Endothelial cell of umbilical vein (primary cell): ENCODE measurements at regions not wholly inside any gene's neighbourhood (a gene's known extent, or its start where the extent isn't known, plus 50 kb on each side); places are given as distances from the start of the nearest gene placed in this dataset.

Source experiments
- BruUV-seq: library from RNA; stranded (reverse); fragments of 400-500 nt; replicated peaks from 2 replicates; lab custom pipeline; 2021; lab: Mats Ljungman, UMichigan
- CTCF ChIA-PET: fragments of 300-600, 350-600 bp; sonication (Branson Sonifier 250); formaldehyde crosslinking; loops from one replicate; lab custom pipeline; 2021; ENCODE audit warnings: antibody characterized with exemption, inconsistent platforms; lab: Charles Lee
- POLR2A ChIA-PET: fragments of 300-600, 350-600 bp; sonication (Branson Sonifier 250); formaldehyde crosslinking; loops from one replicate; lab custom pipeline; 2021; ENCODE audit warnings: antibody characterized with exemption, inconsistent platforms; lab: Charles Lee
- DNase-seq: peaks from one replicate; pipeline ENCODE4 v3.0.0-alpha.2; 2011; ENCODE audit warnings: low read depth, low spot score
- FAIRE-seq: peaks from 2 replicates; lab custom pipeline; 2011; peaks lifted over from hg19 to GRCh38; lab: Jason Lieb, UNC
- H2AFZ ChIP-seq: 2 replicates; pipeline ENCODE4 v1.6.0; 2012; ENCODE audit warnings: low read depth, low read length, control low read depth, inconsistent platforms
- H3K27ac ChIP-seq: 2 replicates; pipeline ENCODE4 v1.5.1; 2011; ENCODE audit warnings: low read depth, mild to moderate bottlenecking, control low read depth, low read length, moderate library complexity; ENCODE audit not compliant: insufficient read depth
- H3K27me3 ChIP-seq, 2 experiments: 2 replicates each; pipeline versions ENCODE4 v1.6.0 to v1.6.1; 2011; ENCODE audit warnings: low read length in 2 of 2, mixed read lengths in 1 of 2; ENCODE audit not compliant: control insufficient read depth in 2 of 2, insufficient read depth in 2 of 2
- H3K36me3 ChIP-seq, 2 experiments: 2 replicates in 1 of 2; 3 replicates in 1 of 2; pipeline ENCODE4 v1.5.1; 2011; ENCODE audit warnings: low read length in 2 of 2, mild to moderate bottlenecking in 1 of 2, moderate library complexity in 1 of 2; ENCODE audit not compliant: control insufficient read depth in 2 of 2, insufficient read depth in 2 of 2; ENCODE audit errors: extremely low read depth in 1 of 2
- H3K4me1 ChIP-seq: 3 replicates; pipeline ENCODE4 v1.5.1; 2011; ENCODE audit warnings: mild to moderate bottlenecking, low read length; ENCODE audit not compliant: control insufficient read depth, insufficient read depth; ENCODE audit errors: extremely low read depth
- H3K4me2 ChIP-seq: 2 replicates; pipeline ENCODE4 v1.6.1; 2011; ENCODE audit warnings: low read length, control low read depth, mixed read lengths; ENCODE audit not compliant: insufficient read depth
- H3K4me3 ChIP-seq, 3 experiments: fragments of 200-600 bp in 1 of 3; sonication (generic), shearing (Covaris generic) in 1 of 3; replicated peaks in 1 of 3; 2 replicates each; pipeline ENCODE4 v1.5.1; 2011 to 2016; ENCODE audit warnings: control low read depth in 3 of 3, low read length in 3 of 3, mild to moderate bottlenecking in 2 of 3, inconsistent platforms in 1 of 3, low read depth in 1 of 3, moderate library complexity in 1 of 3; ENCODE audit not compliant: insufficient read depth in 1 of 3
- H3K79me2 ChIP-seq: 2 replicates; pipeline ENCODE4 v1.6.0; 2012; ENCODE audit warnings: low read length, inconsistent platforms; ENCODE audit not compliant: control insufficient read depth, insufficient read depth
- H3K9ac ChIP-seq: replicated peaks from 2 replicates; pipeline ENCODE3; 2011; ENCODE audit warnings: low read length, control low read depth; ENCODE audit not compliant: insufficient read depth; ENCODE audit errors: extremely low read depth
- H3K9me1 ChIP-seq: replicated peaks from 3 replicates; pipeline ENCODE4 v1.6.0; 2011; ENCODE audit warnings: mild to moderate bottlenecking, low read length; ENCODE audit not compliant: control insufficient read depth, insufficient read depth; ENCODE audit errors: extremely low read depth
- H3K9me3 ChIP-seq: replicated peaks from 2 replicates; pipeline ENCODE4 v1.5.1; 2012; ENCODE audit warnings: low read length, inconsistent platforms; ENCODE audit not compliant: control insufficient read depth, insufficient read depth
- H4K20me1 ChIP-seq: replicated peaks from 2 replicates; pipeline ENCODE3; 2011; ENCODE audit warnings: mild to moderate bottlenecking, low read length; ENCODE audit not compliant: control insufficient read depth, insufficient read depth; ENCODE audit errors: extremely low read depth
- EZH2 ChIP-seq: IDR thresholded peaks from 2 replicates; pipeline ENCODE4 v1.6.1; 2012; ENCODE audit warnings: borderline replicate concordance, low read depth, mild to moderate bottlenecking, moderate library complexity, low read length, inconsistent platforms; ENCODE audit not compliant: severe bottlenecking
- FOS ChIP-seq: IDR thresholded peaks from 2 replicates; pipeline ENCODE4 v1.6.1; 2011; ENCODE audit warnings: mild to moderate bottlenecking, low read length, moderate library complexity, borderline replicate concordance; ENCODE audit not compliant: insufficient read depth
- GATA2 ChIP-seq: IDR thresholded peaks from 2 replicates; pipeline ENCODE4 v1.7.0; 2011; ENCODE audit warnings: low read depth, mild to moderate bottlenecking, moderate library complexity, mixed read lengths, low read length; ENCODE audit not compliant: insufficient read length, insufficient read depth
- JUN ChIP-seq: IDR thresholded peaks from 2 replicates; pipeline ENCODE4 v1.6.1; 2011; ENCODE audit warnings: borderline replicate concordance, low read depth; ENCODE audit not compliant: insufficient read length, insufficient read depth
- POLR2A ChIP-seq: IDR thresholded peaks from 2 replicates; pipeline ENCODE4 v1.6.1; 2012; ENCODE audit warnings: low read depth, mild to moderate bottlenecking, control low read depth, low read length
- dilution Hi-C: fragments of 300-500 bp; cut with MboI; formaldehyde crosslinking; loops from one replicate; pipeline ENCODE4 v1.15.0; 2019; ENCODE audit warnings: low sequenced_read_pairs; ENCODE audit not compliant: extremely low pct_ligation_motif_present
- intact Hi-C: fragments of 100-400 bp; cut with micrococcal nuclease; formaldehyde crosslinking; loops from one replicate; pipeline ENCODE4 v1.10.0; 2022
- TF ChIP-seq, protein P1 (sequence below), 2 donors: IDR thresholded peaks; 1 replicate in 1 of 2; 2 replicates in 1 of 2; pipeline ENCODE4 v1.5.1; 2011; ENCODE audit warnings: low read length in 2 of 2, mild to moderate bottlenecking in 2 of 2, moderate library complexity in 2 of 2, control low read depth in 1 of 2, inconsistent platforms in 1 of 2, low read depth in 1 of 2; ENCODE audit not compliant: insufficient read depth in 1 of 2; ENCODE audit errors: extremely low read depth in 1 of 2
- TF ChIP-seq, protein P2 (sequence below): IDR thresholded peaks from 2 replicates; pipeline ENCODE4 v1.6.1; 2011; ENCODE audit not compliant: insufficient read depth, insufficient read length

DNA sequence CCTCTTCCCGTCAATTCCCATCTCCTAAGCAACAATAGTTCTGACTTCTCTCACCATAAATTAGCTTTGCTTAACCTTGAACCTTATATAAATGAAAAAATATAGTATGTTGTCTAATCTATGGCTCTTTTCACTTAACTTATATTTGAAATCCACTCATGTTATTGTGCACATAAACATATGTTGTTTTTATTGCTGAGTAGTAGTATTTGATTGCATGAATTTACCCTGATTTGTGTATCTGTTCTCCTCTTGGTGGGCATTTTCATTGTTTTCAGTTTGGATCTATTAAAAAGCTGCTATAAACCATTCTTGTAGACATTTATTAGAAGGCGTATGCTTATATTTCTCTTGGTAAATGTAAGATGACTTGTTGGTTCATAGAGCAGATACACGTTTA lies 874.3 kb upstream of the ZEB2 start:
- H2AFZ ChIP-seq, result no peak overlapping the region
- dilution Hi-C loops, result no loop called here
- CTCF ChIA-PET, result no interaction called here

More for the DNA sequence above, 874.3 kb upstream of the ZEB2 start:
- Histone ChIP-seq H3K4me3 (no peak overlapping the region), H3K27ac (no peak overlapping the region), H3K4me1 (no peaks in the 10 kb centered on the region), H4K20me1 (no peaks in the 10 kb centered on the region), H3K9ac (no peak overlapping the region), H3K36me3 (no peaks in the 10 kb centered on the region), H3K9me3 (no peaks in the 10 kb centered on the region), H3K79me2 (no peaks in the 10 kb centered on the region), H3K27me3 (no peaks in the 10 kb centered on the region), H3K4me2 (no peak overlapping the region), H3K9me1 (no peaks in the 10 kb centered on the region)
- FAIRE-seq, result no peak
- intact Hi-C loops, result no loop called here
- no TSS peak for BruUV-seq
- no peak for DNase-seq
- POLR2A ChIA-PET, result no interaction called here
- TF ChIP-seq GATA2, result no peak
- no peak for TF ChIP-seq EZH2
- TF ChIP-seq, protein P1, sequence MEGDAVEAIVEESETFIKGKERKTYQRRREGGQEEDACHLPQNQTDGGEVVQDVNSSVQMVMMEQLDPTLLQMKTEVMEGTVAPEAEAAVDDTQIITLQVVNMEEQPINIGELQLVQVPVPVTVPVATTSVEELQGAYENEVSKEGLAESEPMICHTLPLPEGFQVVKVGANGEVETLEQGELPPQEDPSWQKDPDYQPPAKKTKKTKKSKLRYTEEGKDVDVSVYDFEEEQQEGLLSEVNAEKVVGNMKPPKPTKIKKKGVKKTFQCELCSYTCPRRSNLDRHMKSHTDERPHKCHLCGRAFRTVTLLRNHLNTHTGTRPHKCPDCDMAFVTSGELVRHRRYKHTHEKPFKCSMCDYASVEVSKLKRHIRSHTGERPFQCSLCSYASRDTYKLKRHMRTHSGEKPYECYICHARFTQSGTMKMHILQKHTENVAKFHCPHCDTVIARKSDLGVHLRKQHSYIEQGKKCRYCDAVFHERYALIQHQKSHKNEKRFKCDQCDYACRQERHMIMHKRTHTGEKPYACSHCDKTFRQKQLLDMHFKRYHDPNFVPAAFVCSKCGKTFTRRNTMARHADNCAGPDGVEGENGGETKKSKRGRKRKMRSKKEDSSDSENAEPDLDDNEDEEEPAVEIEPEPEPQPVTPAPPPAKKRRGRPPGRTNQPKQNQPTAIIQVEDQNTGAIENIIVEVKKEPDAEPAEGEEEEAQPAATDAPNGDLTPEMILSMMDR (IDR thresholded peaks at IDR 0.05; ENCODE audit: extremely low read depth in 1 of 2, insufficient read depth in 1 of 2, low read depth in 1 of 2, low read length in 2 of 2), result no peak
- no peak for TF ChIP-seq POLR2A
- TF ChIP-seq, protein P2, sequence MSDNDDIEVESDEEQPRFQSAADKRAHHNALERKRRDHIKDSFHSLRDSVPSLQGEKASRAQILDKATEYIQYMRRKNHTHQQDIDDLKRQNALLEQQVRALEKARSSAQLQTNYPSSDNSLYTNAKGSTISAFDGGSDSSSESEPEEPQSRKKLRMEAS, result no peak
- TF ChIP-seq FOS, result no peak
- no peak for TF ChIP-seq JUN
